Caco-2 (cell line): ENCODE measurements at regions not wholly inside any gene's neighbourhood (a gene's known extent, or its start where the extent isn't known, plus 50 kb on each side); places are given as distances from the start of the nearest gene placed in this dataset.

Experiments
- BruUV-seq: library from RNA; stranded (reverse); fragments of 400-500 nt; replicated peaks from 2 replicates; lab custom pipeline; 2021; lab: Mats Ljungman, UMichigan
- CTCF ChIA-PET: fragments of 300-600 bp; sonication (Branson Sonifier 250); formaldehyde crosslinking; loops from one replicate; lab custom pipeline; 2022; ENCODE audit warnings: antibody characterized with exemption; lab: Charles Lee
- POLR2A ChIA-PET: fragments of 300-600 bp; sonication (Branson Sonifier 250); formaldehyde crosslinking; loops from one replicate; lab custom pipeline; 2022; ENCODE audit warnings: antibody characterized with exemption; lab: Charles Lee
- DNase-seq, 2 experiments: peaks; one replicate each; pipeline versions ENCODE4 v3.0.0 to v3.0.0-alpha.2; 2020 to 2022
- H3K27me3 ChIP-seq: replicated peaks from 2 replicates; pipeline ENCODE4 v1.6.0; 2011; ENCODE audit warnings: low read length; ENCODE audit not compliant: control insufficient read depth, insufficient read depth
- H3K36me3 ChIP-seq: 2 replicates; pipeline ENCODE4 v1.5.1; 2011; ENCODE audit warnings: low read length; ENCODE audit not compliant: control insufficient read depth, insufficient read depth
- H3K4me1 ChIP-seq: fragments of 250-450 bp; sonication (Bioruptor Pico); 2 replicates; pipeline ENCODE4 v1.5.1; 2020; ENCODE audit warnings: mild to moderate bottlenecking
- H3K4me3 ChIP-seq: 2 replicates; pipeline ENCODE4 v1.5.1; 2011; ENCODE audit warnings: low read depth, mild to moderate bottlenecking, control low read depth, low read length
- H3K9me3 ChIP-seq: fragments of 250-450 bp; sonication (Bioruptor Pico); 2 replicates; pipeline ENCODE4 v1.5.1; 2020; ENCODE audit warnings: mild to moderate bottlenecking, moderate library complexity
- H3K27ac Mint-ChIP-seq: one replicate; pipeline ENCODE4 v1.8.0; 2022; ENCODE audit warnings: mixed read lengths; ENCODE audit not compliant: unreplicated experiment
- H3K27me3 Mint-ChIP-seq: one replicate; pipeline ENCODE4 v1.8.0; 2022; ENCODE audit warnings: mixed read lengths; ENCODE audit not compliant: insufficient read depth, unreplicated experiment
- H3K36me3 Mint-ChIP-seq: one replicate; pipeline ENCODE4 v1.8.0; 2022; ENCODE audit warnings: mild to moderate bottlenecking, mixed read lengths; ENCODE audit not compliant: insufficient read depth, unreplicated experiment
- H3K4me1 Mint-ChIP-seq: one replicate; pipeline ENCODE4 v1.8.0; 2022; ENCODE audit warnings: low read depth, mixed read lengths; ENCODE audit not compliant: unreplicated experiment
- H3K4me3 Mint-ChIP-seq: one replicate; pipeline ENCODE4 v1.8.0; 2022; ENCODE audit warnings: mild to moderate bottlenecking, moderate library complexity, mixed read lengths; ENCODE audit not compliant: unreplicated experiment
- H3K9me3 Mint-ChIP-seq: one replicate; pipeline ENCODE4 v1.8.0; 2022; ENCODE audit warnings: mixed read lengths; ENCODE audit not compliant: unreplicated experiment
- CTCF ChIP-seq, 2 experiments: fragments of 200-600 bp in 1 of 2; IDR thresholded peaks; 1 replicate in 1 of 2; 2 replicates in 1 of 2; pipeline versions ENCODE4 v1.5.1 to v1.8.0; 2011 to 2022; ENCODE audit warnings: antibody characterized with exemption in 1 of 2, control low read depth in 1 of 2, inconsistent platforms in 1 of 2, low read depth in 1 of 2, low read length in 1 of 2, mild to moderate bottlenecking in 1 of 2, moderate library complexity in 1 of 2; ENCODE audit not compliant: insufficient read depth in 1 of 2, severe bottlenecking in 1 of 2, unreplicated experiment in 1 of 2
- intact Hi-C: fragments of 100-400 bp; cut with micrococcal nuclease; formaldehyde crosslinking; loops from one replicate; pipeline ENCODE4 v1.10.0; 2022; ENCODE audit not compliant: unreplicated experiment

- DNase-seq, result peak; percentile 12 to 40
- H3K27ac Mint-ChIP-seq, result peak overlapping the region; percentile 17
- Histone ChIP-seq H3K36me3 (no peaks in the 10 kb centered on the region), H3K9me3 (peaks cover 3% of the 10 kb centered on the region), H3K4me3 (no peak overlapping the region), H3K27me3 (no peaks in the 10 kb centered on the region), H3K4me1 (peaks cover 36% of the 10 kb centered on the region)
- TF ChIP-seq CTCF (IDR thresholded peaks at IDR 0.05; ENCODE audit: insufficient read depth in 1 of 2, low read depth in 1 of 2, low read length in 1 of 2, severe bottlenecking in 1 of 2, unreplicated experiment in 1 of 2), result no peak
- CTCF ChIA-PET, result no interaction called here
- peaks cover 10% of the 10 kb centered on the region for H3K9me3 Mint-ChIP-seq
- intact Hi-C loops, result no loop called here
- no TSS peak for BruUV-seq
- peaks cover 30% of the 10 kb centered on the region for H3K4me1 Mint-ChIP-seq
- POLR2A ChIA-PET, result no interaction called here
- no peaks in the 10 kb centered on the region for H3K27me3 Mint-ChIP-seq
- H3K4me3 Mint-ChIP-seq, result peak overlapping the region; percentile 7
- H3K36me3 Mint-ChIP-seq, result no peaks in the 10 kb centered on the region
Observed at GRCh38 chr6:72535124-72535523, 86.7 kb upstream of the KCNQ5 start.

- no peaks in the 10 kb centered on the region for H3K27me3 ChIP-seq
- Mint-ChIP-seq H3K36me3 (no peaks in the 10 kb centered on the region), H3K27ac (no peak overlapping the region), H3K27me3 (no peaks in the 10 kb centered on the region), H3K4me1 (peaks cover 7% of the 10 kb centered on the region), H3K9me3 (no peaks in the 10 kb centered on the region), H3K4me3 (no peak overlapping the region)
- no peaks in the 10 kb centered on the region for H3K4me1 ChIP-seq
- no peaks in the 10 kb centered on the region for H3K9me3 ChIP-seq
- no peak overlapping the region for H3K4me3 ChIP-seq
- intact Hi-C loops, result no loop called here
- no peaks in the 10 kb centered on the region for H3K36me3 ChIP-seq
- ChIA-PET POLR2A (no interaction called here), CTCF (no interaction called here)
- no TSS peak for BruUV-seq
- DNase-seq, result no peak
- TF ChIP-seq CTCF (IDR thresholded peaks at IDR 0.05; ENCODE audit: insufficient read depth in 1 of 2, low read depth in 1 of 2, low read length in 1 of 2, severe bottlenecking in 1 of 2, unreplicated experiment in 1 of 2), result no peak
Observed at GRCh38 chr6:72547020-72547419, 74.8 kb upstream of the KCNQ5 start.

- CTCF ChIA-PET, result no interaction called here
- Histone ChIP-seq H3K9me3 (no peaks in the 10 kb centered on the region), H3K4me1 (no peaks in the 10 kb centered on the region), H3K27me3 (no peaks in the 10 kb centered on the region), H3K4me3 (no peak overlapping the region), H3K36me3 (no peaks in the 10 kb centered on the region)
- Mint-ChIP-seq H3K4me3 (no peak overlapping the region), H3K4me1 (peaks cover 23% of the 10 kb centered on the region), H3K36me3 (no peaks in the 10 kb centered on the region), H3K27me3 (no peaks in the 10 kb centered on the region), H3K27ac (no peak overlapping the region), H3K9me3 (no peaks in the 10 kb centered on the region)
- DNase-seq, result no peak
- no TSS peak for BruUV-seq
- POLR2A ChIA-PET, result no interaction called here
- intact Hi-C loops, result no loop called here
- no peak for TF ChIP-seq CTCF (IDR thresholded peaks at IDR 0.05; ENCODE audit: insufficient read depth in 1 of 2, low read depth in 1 of 2, low read length in 1 of 2, severe bottlenecking in 1 of 2, unreplicated experiment in 1 of 2)
Observed at GRCh38 chr6:72551470-72551869, 70.4 kb upstream of the KCNQ5 start.
